Astrocyte (in vitro differentiated cells and primary cell): ENCODE measurements at regions not wholly inside any gene's neighbourhood (a gene's known extent, or its start where the extent isn't known, plus 50 kb on each side); places are given as distances from the start of the nearest gene placed in this dataset.

Experiments
- DNase-seq: peaks from one replicate; pipeline ENCODE4 v3.0.0-alpha.2; 2010; ENCODE audit warnings: low read depth
- FAIRE-seq: peaks from 2 replicates; lab custom pipeline; 2011; peaks lifted over from hg19 to GRCh38; lab: Jason Lieb, UNC
- H2AFZ ChIP-seq: 2 replicates; pipeline ENCODE4 v1.6.0; 2012; ENCODE audit warnings: low read depth, low read length, inconsistent platforms
- H3K27ac ChIP-seq: 2 replicates; pipeline ENCODE4 v1.5.1; 2011; ENCODE audit warnings: low read depth, low read length, inconsistent platforms
- H3K27me3 ChIP-seq: 2 replicates; pipeline ENCODE4 v1.6.0; 2011; ENCODE audit warnings: low read length, inconsistent platforms; ENCODE audit not compliant: insufficient read depth
- H3K36me3 ChIP-seq: 2 replicates; pipeline ENCODE4 v1.5.1; 2011; ENCODE audit warnings: low read length, inconsistent platforms; ENCODE audit not compliant: insufficient read depth
- H3K4me1 ChIP-seq: 2 replicates; pipeline ENCODE4 v1.5.1; 2011; ENCODE audit warnings: low read length, inconsistent platforms; ENCODE audit not compliant: insufficient read depth
- H3K4me2 ChIP-seq: 2 replicates; pipeline ENCODE4 v1.6.0; 2012; ENCODE audit warnings: low read length, inconsistent platforms
- H3K4me3 ChIP-seq: 2 replicates; pipeline ENCODE4 v1.5.1; 2011; ENCODE audit warnings: low read depth, mild to moderate bottlenecking, low read length, inconsistent platforms; ENCODE audit not compliant: insufficient read depth
- H3K79me2 ChIP-seq: 2 replicates; pipeline ENCODE4 v1.6.0; 2012; ENCODE audit warnings: mild to moderate bottlenecking, low read length, inconsistent platforms; ENCODE audit not compliant: insufficient read depth
- H3K9ac ChIP-seq: 2 replicates; pipeline ENCODE4 v1.6.0; 2012; ENCODE audit warnings: mild to moderate bottlenecking, low read length, inconsistent platforms
- H3K9me3 ChIP-seq: 2 replicates; pipeline ENCODE4 v1.5.1; 2012; ENCODE audit warnings: low read depth, mild to moderate bottlenecking, low read length, inconsistent platforms; ENCODE audit not compliant: insufficient read depth
- H4K20me1 ChIP-seq: 2 replicates; pipeline ENCODE4 v1.6.0; 2012; ENCODE audit warnings: low read length, inconsistent platforms; ENCODE audit not compliant: insufficient read depth
- H3K27ac Mint-ChIP-seq: one replicate; pipeline ENCODE4 v1.8.0; 2021; ENCODE audit warnings: mild to moderate bottlenecking, mixed read lengths; ENCODE audit not compliant: unreplicated experiment
- H3K27me3 Mint-ChIP-seq: one replicate; pipeline ENCODE4 v1.8.0; 2021; ENCODE audit warnings: low read depth, mixed read lengths; ENCODE audit not compliant: unreplicated experiment
- H3K36me3 Mint-ChIP-seq: one replicate; pipeline ENCODE4 v1.8.0; 2021; ENCODE audit warnings: low read depth, mixed read lengths; ENCODE audit not compliant: unreplicated experiment
- H3K4me1 Mint-ChIP-seq: one replicate; pipeline ENCODE4 v1.8.0; 2021; ENCODE audit warnings: low read depth, mixed read lengths; ENCODE audit not compliant: unreplicated experiment
- H3K4me3 Mint-ChIP-seq: one replicate; pipeline ENCODE4 v1.8.0; 2021; ENCODE audit warnings: mild to moderate bottlenecking, moderate library complexity, mixed read lengths; ENCODE audit not compliant: unreplicated experiment
- H3K9me3 Mint-ChIP-seq: one replicate; pipeline ENCODE4 v1.8.0; 2021; ENCODE audit warnings: mild to moderate bottlenecking, mixed read lengths; ENCODE audit not compliant: unreplicated experiment
- EZH2 ChIP-seq: IDR thresholded peaks from 2 replicates; pipeline ENCODE4 v1.6.1; 2012; ENCODE audit warnings: mild to moderate bottlenecking, low read length, inconsistent platforms; ENCODE audit not compliant: insufficient read depth
- TF ChIP-seq, protein P1 (sequence below): IDR thresholded peaks from 2 replicates; pipeline ENCODE4 v1.5.1; 2011; ENCODE audit warnings: low read depth, mild to moderate bottlenecking, inconsistent platforms, low read length, moderate library complexity; ENCODE audit not compliant: insufficient read depth

DNA sequence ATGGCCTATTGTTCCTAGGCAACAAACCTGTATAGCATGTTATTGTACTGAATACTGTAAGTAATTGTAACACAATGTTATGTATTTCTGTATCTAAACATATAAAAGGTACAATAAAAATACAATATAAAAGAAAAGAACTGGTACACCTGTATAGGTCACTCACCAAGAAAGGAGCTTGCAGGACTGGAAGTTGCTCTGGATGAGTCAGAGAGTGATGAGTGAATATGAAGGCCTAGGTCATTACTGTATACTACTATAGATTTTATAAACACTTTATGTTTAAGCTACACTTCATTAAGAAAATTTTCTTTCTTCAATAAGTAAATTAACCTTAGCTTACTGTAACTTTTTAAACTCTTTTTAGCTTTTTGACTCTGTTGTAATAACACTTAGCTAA, 559.9 kb downstream of the PLPP3 start:
- Histone ChIP-seq H3K4me2 (no peak overlapping the region), H2AFZ (no peak overlapping the region), H3K4me3 (no peak overlapping the region), H3K9me3 (no peaks in the 10 kb centered on the region), H3K36me3 (no peaks in the 10 kb centered on the region), H3K79me2 (no peaks in the 10 kb centered on the region), H3K27ac (no peak overlapping the region), H4K20me1 (no peaks in the 10 kb centered on the region), H3K4me1 (no peaks in the 10 kb centered on the region), H3K27me3 (no peaks in the 10 kb centered on the region), H3K9ac (no peak overlapping the region)
- H3K27me3 Mint-ChIP-seq = peaks cover 9% of the 10 kb centered on the region
- H3K36me3 Mint-ChIP-seq = no peaks in the 10 kb centered on the region
- H3K27ac Mint-ChIP-seq = no peak overlapping the region
- H3K4me3 Mint-ChIP-seq = no peak overlapping the region
- TF ChIP-seq, protein P1, sequence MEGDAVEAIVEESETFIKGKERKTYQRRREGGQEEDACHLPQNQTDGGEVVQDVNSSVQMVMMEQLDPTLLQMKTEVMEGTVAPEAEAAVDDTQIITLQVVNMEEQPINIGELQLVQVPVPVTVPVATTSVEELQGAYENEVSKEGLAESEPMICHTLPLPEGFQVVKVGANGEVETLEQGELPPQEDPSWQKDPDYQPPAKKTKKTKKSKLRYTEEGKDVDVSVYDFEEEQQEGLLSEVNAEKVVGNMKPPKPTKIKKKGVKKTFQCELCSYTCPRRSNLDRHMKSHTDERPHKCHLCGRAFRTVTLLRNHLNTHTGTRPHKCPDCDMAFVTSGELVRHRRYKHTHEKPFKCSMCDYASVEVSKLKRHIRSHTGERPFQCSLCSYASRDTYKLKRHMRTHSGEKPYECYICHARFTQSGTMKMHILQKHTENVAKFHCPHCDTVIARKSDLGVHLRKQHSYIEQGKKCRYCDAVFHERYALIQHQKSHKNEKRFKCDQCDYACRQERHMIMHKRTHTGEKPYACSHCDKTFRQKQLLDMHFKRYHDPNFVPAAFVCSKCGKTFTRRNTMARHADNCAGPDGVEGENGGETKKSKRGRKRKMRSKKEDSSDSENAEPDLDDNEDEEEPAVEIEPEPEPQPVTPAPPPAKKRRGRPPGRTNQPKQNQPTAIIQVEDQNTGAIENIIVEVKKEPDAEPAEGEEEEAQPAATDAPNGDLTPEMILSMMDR = no peak
- TF ChIP-seq EZH2 = no peak
- FAIRE-seq (no peak), DNase-seq (no peak)
- peaks cover 5% of the 10 kb centered on the region for H3K9me3 Mint-ChIP-seq
- peaks cover 3% of the 10 kb centered on the region for H3K4me1 Mint-ChIP-seq

- no peaks in the 10 kb centered on the region for H3K36me3 ChIP-seq
- H3K27me3 ChIP-seq = no peaks in the 10 kb centered on the region
- H3K27me3 Mint-ChIP-seq = peaks cover 9% of the 10 kb centered on the region
- H3K4me3 ChIP-seq = no peak overlapping the region
- H2AFZ ChIP-seq = no peak overlapping the region
- H3K4me2 ChIP-seq = no peak overlapping the region
- H3K4me1 ChIP-seq = no peaks in the 10 kb centered on the region
- H4K20me1 ChIP-seq = no peaks in the 10 kb centered on the region
- no peaks in the 10 kb centered on the region for H3K79me2 ChIP-seq
- H3K27ac ChIP-seq = no peak overlapping the region
- no peak overlapping the region for H3K4me3 Mint-ChIP-seq
- peak; percentile 35 for DNase-seq
- H3K36me3 Mint-ChIP-seq = no peaks in the 10 kb centered on the region
- H3K4me1 Mint-ChIP-seq = peaks cover 3% of the 10 kb centered on the region
- no peak overlapping the region for H3K9ac ChIP-seq
- no peak overlapping the region for H3K27ac Mint-ChIP-seq
- H3K9me3 Mint-ChIP-seq = peaks cover 6% of the 10 kb centered on the region
- TF ChIP-seq, protein P1 = no peak
- TF ChIP-seq EZH2 = no peak
- H3K9me3 ChIP-seq = no peaks in the 10 kb centered on the region
- no peak for FAIRE-seq
Measured at GRCh38 chr1:56017336-56017735, 562.0 kb downstream of the PLPP3 start.

DNA sequence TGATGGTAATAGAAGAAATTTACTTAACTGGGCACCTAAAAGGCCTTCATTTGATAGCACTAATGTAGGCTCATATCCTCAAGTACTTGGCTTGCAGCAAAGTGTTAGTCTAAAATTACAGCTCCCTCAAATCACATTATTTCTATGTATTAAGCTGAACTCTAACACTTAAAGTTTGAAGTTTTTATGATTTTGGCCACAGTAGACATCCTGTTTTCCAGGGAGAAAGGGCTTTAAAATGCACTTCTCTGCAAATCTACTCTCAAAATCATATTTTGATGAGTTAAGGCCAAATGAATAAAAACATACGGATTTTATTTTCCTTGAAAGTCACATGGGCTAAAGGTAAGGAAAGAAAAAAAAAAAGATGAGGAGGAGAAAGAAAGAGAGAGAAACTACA, 575.5 kb downstream of the PLPP3 start:
- no peaks in the 10 kb centered on the region for H3K4me1 Mint-ChIP-seq
- TF ChIP-seq, protein P1 = no peak
- H3K9me3 Mint-ChIP-seq = peaks cover 3% of the 10 kb centered on the region
- Histone ChIP-seq H3K4me1 (no peaks in the 10 kb centered on the region), H3K9ac (no peak overlapping the region), H2AFZ (no peak overlapping the region), H3K4me3 (no peak overlapping the region), H3K79me2 (no peaks in the 10 kb centered on the region), H3K27ac (no peak overlapping the region), H4K20me1 (no peaks in the 10 kb centered on the region), H3K36me3 (no peaks in the 10 kb centered on the region), H3K4me2 (no peak overlapping the region), H3K9me3 (no peaks in the 10 kb centered on the region), H3K27me3 (no peaks in the 10 kb centered on the region)
- FAIRE-seq (no peak), DNase-seq (no peak)
- no peaks in the 10 kb centered on the region for H3K36me3 Mint-ChIP-seq
- no peak overlapping the region for H3K27ac Mint-ChIP-seq
- no peak overlapping the region for H3K4me3 Mint-ChIP-seq
- peaks cover 19% of the 10 kb centered on the region for H3K27me3 Mint-ChIP-seq
